ENCODE measurements at regions not wholly inside any gene's neighbourhood (a gene's known extent, or its start where the extent isn't known, plus 50 kb on each side); places are given as distances from the start of the nearest gene placed in this dataset.

DNA sequence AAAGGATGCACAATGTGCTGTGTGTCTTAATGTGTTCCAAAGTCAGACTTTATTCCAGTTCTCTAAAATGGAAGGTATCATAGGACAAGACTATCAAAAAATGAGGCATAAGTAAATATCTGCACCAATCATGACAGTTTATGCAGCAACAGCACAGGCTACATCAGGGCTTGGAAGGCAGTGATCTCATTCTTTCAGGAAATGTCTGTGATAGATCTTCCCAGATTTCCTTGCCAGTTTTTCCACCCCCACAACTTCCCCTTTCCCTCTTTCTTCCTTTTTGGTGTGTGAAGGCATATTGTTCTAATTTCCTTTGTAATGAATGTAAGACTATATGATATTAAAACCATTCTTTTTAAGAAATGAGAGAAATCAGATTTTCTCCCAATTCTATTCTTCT lies 326.7 kb downstream of the ATP23 start:
- no peaks in the 10 kb centered on the region for H3K27me3 Mint-ChIP-seq (ENCODE audit: insufficient read depth, unreplicated experiment)

DNA sequence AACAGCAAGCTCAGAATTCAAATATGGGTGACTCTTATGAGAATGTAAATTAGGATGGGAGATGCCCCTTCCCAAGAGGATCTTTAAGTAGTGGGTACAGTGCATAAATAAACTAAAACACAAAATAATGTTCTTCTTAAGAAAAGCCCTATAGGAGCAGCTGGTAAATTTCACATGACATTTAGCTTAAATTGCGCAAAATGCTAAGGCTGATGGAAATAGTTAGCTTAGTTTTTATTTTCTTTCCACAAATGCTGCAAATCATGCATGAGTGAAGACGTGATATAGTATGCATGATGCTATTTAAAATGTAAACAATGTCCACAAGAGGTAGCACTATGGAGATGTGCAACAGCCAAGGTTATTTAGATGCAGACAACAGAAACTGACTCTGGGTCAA lies 328.1 kb downstream of the ATP23 start:
- ChIA-PET CTCF (interaction anchor here (0.6 to 1.2 kb wide), 2 partner anchors 38 to 91 kb away, joined by 3 to 4 read pairs; no protein-coding TSS in a partner anchor), POLR2A (no interaction called here)
- Mint-ChIP-seq H3K9me3 (ENCODE audit: unreplicated experiment) (peaks cover 7% of the 10 kb centered on the region), H3K36me3 (ENCODE audit: insufficient read depth, unreplicated experiment) (no peaks in the 10 kb centered on the region), H3K4me1 (ENCODE audit: insufficient read depth, unreplicated experiment) (no peaks in the 10 kb centered on the region), H3K4me3 (ENCODE audit: unreplicated experiment) (no peak overlapping the region), H3K27ac (ENCODE audit: low read depth, unreplicated experiment) (no peak overlapping the region), H3K27me3 (ENCODE audit: insufficient read depth, unreplicated experiment) (no peaks in the 10 kb centered on the region)
- BruUV-seq (replicated peaks) = no TSS peak
- intact Hi-C loops (cut with micrococcal nuclease) = no loop called here
- TF ChIP-seq, protein P1, sequence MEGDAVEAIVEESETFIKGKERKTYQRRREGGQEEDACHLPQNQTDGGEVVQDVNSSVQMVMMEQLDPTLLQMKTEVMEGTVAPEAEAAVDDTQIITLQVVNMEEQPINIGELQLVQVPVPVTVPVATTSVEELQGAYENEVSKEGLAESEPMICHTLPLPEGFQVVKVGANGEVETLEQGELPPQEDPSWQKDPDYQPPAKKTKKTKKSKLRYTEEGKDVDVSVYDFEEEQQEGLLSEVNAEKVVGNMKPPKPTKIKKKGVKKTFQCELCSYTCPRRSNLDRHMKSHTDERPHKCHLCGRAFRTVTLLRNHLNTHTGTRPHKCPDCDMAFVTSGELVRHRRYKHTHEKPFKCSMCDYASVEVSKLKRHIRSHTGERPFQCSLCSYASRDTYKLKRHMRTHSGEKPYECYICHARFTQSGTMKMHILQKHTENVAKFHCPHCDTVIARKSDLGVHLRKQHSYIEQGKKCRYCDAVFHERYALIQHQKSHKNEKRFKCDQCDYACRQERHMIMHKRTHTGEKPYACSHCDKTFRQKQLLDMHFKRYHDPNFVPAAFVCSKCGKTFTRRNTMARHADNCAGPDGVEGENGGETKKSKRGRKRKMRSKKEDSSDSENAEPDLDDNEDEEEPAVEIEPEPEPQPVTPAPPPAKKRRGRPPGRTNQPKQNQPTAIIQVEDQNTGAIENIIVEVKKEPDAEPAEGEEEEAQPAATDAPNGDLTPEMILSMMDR (IDR thresholded peaks at IDR 0.05; ENCODE audit: unreplicated experiment) = no peak
- DNase-seq (ENCODE audit: unreplicated experiment) = no peak

More for the DNA sequence above, 326.7 kb downstream of the ATP23 start:
- Mint-ChIP-seq H3K4me3 (ENCODE audit: unreplicated experiment) (no peak overlapping the region), H3K9me3 (ENCODE audit: unreplicated experiment) (peaks cover 7% of the 10 kb centered on the region), H3K4me1 (ENCODE audit: insufficient read depth, unreplicated experiment) (no peaks in the 10 kb centered on the region), H3K27ac (ENCODE audit: low read depth, unreplicated experiment) (no peak overlapping the region), H3K36me3 (ENCODE audit: insufficient read depth, unreplicated experiment) (no peaks in the 10 kb centered on the region)
- intact Hi-C loops (cut with micrococcal nuclease) = no loop called here
- ChIA-PET POLR2A (no interaction called here), CTCF (no interaction called here)
- DNase-seq (ENCODE audit: unreplicated experiment) = no peak
- no TSS peak for BruUV-seq (replicated peaks)
- TF ChIP-seq, protein P1 (IDR thresholded peaks at IDR 0.05; ENCODE audit: unreplicated experiment) = no peak

DNA sequence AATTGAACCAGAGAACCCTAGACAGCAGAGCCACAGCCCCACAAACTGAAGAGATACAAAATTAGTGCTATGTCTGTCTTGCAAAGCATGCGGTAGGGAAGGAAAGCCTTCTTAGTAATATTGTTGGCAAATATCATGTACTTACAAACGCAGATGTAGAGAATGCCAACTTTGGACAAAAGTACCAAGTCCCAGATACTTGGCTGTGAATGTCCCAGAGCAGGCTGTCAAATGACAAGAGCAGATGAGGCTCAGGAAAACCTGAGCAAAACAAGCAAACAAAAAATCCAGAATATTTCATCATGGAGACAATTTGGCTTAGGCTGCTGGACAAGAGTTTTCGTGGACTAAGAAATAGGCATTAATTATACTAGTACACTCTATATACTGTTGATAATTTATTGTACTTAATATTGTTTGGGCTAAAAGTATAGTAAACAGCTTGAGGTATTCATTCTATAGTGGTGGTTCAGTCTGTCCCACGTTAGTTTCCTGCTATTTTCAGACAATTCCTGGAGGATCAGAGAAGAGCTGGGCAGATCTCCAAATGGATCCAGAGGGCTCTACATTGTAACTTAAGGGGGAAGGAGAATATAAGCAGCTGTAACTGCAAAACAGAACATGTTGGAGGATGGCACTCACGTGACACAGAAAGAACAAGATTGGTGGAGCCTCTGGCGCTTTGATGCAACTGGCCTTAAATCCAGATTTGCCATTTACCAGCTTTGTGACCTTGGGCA lies 329.8 kb downstream of the ATP23 start:
- DNase-seq (ENCODE audit: unreplicated experiment) = no peak
- Mint-ChIP-seq H3K4me3 (ENCODE audit: unreplicated experiment) (no peak overlapping the region), H3K36me3 (ENCODE audit: insufficient read depth, unreplicated experiment) (no peaks in the 10 kb centered on the region), H3K9me3 (ENCODE audit: unreplicated experiment) (no peaks in the 10 kb centered on the region), H3K27me3 (ENCODE audit: insufficient read depth, unreplicated experiment) (no peaks in the 10 kb centered on the region), H3K27ac (ENCODE audit: low read depth, unreplicated experiment) (no peak overlapping the region), H3K4me1 (ENCODE audit: insufficient read depth, unreplicated experiment) (no peaks in the 10 kb centered on the region)
- ChIA-PET CTCF (interaction anchor here (0.6 to 1.3 kb wide), 2 partner anchors 32 to 280 kb away, joined by 4 to 5 read pairs; no protein-coding TSS in a partner anchor), POLR2A (interaction anchor here (0.6 to 1.2 kb wide), 3 partner anchors 10 to 555 kb away, joined by 3 to 5 read pairs (median 3); no protein-coding TSS in a partner anchor)
- TF ChIP-seq, protein P1 (IDR thresholded peaks at IDR 0.05; ENCODE audit: unreplicated experiment) = no peak
- BruUV-seq (replicated peaks) = no TSS peak
- intact Hi-C loops (cut with micrococcal nuclease) = no loop called here

DNA sequence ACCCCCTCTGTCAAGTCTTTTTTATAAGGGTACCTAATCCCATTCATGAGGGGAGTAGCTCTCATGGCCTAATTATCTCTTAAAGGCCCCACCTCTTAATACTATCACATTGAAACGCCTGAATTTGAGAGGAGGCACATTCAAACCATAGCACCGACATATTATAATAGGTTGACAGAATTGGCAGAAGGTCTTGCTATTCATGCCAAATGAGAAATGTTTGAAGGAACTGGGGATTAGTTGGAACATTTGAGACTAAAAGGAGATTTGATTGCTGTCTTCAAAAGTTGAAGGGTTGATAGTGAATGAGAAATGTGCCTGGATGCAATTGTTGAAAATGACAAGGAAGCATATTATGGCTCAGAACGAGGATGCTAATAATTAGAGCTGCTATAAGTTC lies 331.1 kb downstream of the ATP23 start:
- no peak overlapping the region for H3K4me3 Mint-ChIP-seq (ENCODE audit: unreplicated experiment)
- DNase-seq (ENCODE audit: unreplicated experiment) = no peak
- no peak overlapping the region for H3K27ac Mint-ChIP-seq (ENCODE audit: low read depth, unreplicated experiment)
- POLR2A ChIA-PET = no interaction called here
- intact Hi-C loops (cut with micrococcal nuclease) = no loop called here
- H3K36me3 Mint-ChIP-seq (ENCODE audit: insufficient read depth, unreplicated experiment) = no peaks in the 10 kb centered on the region
- TF ChIP-seq, protein P1 (IDR thresholded peaks at IDR 0.05; ENCODE audit: unreplicated experiment) = no peak
- CTCF ChIA-PET = no interaction called here
- H3K27me3 Mint-ChIP-seq (ENCODE audit: insufficient read depth, unreplicated experiment) = no peaks in the 10 kb centered on the region
- H3K4me1 Mint-ChIP-seq (ENCODE audit: insufficient read depth, unreplicated experiment) = no peaks in the 10 kb centered on the region
- peaks cover 6% of the 10 kb centered on the region for H3K9me3 Mint-ChIP-seq (ENCODE audit: unreplicated experiment)
- no TSS peak for BruUV-seq (replicated peaks)

Measured in MCF 10A (cell line).